ENCODE measurements at regions not wholly inside any gene's neighbourhood (a gene's known extent, or its start where the extent isn't known, plus 50 kb on each side); places are given as distances from the start of the nearest gene placed in this dataset.
A peak's percentile ranks its signal among the peaks of the same experiment; 100 is the strongest.

DNA sequence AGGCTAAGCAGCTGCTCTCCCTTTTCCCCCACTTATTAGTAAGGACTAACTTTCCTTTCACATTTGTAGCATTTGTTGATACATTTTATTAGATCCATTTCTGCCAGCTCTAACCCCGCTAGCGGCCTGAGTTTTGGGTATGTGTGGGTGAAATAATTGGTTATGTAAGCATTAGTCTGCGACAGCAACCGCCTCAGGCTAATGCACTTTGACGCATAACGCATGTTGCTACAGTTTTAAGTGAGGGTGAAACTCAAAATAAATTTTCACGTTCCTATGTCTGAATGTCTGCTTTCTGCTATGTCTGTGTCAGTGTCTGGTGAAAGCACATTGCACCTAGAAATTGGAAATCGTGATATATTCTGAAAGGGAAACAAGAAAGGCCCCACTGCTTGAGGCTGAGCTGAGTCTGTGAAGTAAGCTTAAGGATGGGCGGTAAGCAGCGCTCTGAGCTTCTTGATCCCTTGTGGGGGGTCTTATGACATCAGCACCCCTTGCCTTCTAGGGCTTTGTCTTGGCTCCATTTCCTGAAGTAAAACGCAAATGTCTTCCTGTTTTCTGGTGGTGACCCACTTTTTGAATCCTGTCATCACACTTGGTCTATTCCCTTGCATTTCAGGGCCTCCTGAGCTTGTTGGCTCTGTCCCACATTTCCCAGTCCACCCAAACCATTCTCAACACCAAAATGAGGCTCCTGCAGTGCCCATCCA lies 648.3 kb upstream of the ARGLU1 start:
- DNase-seq (ENCODE audit: low read depth, low spot score): no peak

DNA sequence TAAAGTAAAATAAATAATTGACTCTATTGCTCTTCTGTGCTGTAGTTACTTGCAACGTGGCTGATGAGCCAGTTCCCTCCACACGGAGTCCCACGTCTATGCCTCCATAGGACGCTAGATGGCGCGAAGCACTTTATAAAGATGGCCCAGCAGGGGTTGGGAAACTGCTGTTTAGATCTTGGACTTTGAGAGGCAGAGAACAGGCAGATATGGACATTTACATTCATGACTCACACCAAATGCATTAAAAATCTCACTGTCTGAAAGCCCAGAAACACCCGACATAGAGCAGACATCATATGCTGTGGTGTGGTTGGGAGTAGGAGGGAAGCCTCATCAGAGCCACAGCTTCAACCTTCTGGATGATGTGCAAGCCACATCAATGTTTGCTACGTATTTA lies 643.1 kb upstream of the ARGLU1 start:
- DNase-seq (ENCODE audit: low read depth, low spot score): peak; percentile 80

DNA sequence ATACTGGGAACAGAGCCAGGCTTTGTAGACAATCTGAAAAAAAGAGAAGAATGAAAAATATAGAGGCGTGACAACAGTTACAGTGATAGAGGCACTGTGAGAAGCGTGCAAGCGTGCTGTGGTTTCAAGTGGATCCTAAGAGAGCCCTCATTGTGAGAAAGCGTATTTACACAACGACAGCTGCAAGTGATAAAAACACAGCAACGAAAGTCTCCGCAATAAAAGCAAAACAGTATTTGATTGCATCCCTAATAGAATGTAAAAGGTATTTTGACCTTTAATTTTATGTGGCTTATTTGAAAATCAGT lies 642.7 kb upstream of the ARGLU1 start:
- no peak for DNase-seq (ENCODE audit: low read depth, low spot score)

DNA sequence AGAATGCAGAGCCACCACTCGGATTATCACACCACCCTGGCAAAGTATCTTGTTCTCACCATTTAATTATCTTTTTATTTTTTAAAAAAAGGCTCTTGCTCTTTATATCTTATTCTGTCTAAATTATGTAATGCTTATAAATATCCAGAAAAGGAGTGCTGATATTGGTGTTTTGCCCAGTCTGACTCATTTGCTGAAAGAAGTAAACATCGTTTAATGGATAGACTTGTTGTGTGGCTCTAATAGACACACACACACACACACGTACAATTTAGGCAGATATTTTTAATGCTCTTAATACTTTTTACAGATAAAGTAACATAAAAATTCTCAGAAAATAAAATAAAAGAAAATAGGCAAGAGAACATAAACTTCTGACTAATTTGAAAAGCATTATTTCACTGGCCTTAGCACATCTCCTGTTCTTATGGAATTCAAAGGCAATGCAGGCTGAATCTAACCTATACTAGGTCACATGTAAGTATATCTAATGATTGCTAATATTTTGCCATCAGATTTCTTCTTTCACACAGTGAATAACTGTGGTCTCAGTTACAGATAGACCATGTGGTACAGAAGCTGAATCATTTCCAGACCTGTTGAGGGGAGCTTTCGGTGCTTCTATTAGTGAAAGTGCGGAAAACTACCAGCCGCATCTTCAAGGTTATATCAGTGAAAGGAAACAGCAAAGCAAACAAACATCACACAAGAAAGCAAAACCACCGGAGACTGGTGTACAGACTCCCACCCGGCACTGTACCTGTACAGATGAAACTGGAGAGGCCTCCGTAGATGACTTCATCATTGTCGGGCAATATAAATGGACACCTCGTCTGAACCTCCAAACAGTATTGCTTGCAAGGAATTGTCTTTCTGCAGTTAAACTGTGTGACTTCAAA lies 642.1 kb upstream of the ARGLU1 start:
- DNase-seq (ENCODE audit: low read depth, low spot score): peak; percentile 37

DNA sequence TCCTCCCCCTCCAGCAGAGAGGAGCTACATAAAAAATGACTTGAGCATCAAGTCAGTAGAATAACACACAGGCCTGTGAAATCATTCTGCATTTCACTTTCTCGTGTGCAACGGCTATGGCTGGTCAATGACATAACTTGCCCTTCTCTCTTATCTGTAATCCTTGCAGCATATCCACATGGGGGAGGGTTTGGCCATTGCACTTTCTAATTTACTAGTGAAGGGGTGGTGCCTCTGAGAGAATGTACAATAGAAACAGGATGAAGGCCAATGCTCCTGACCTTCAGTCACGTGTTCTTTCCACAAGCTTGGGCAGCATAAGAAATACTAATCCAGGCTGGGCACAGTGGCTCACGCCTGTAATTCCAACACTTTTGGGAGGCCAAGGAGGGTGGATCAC lies 641.0 kb upstream of the ARGLU1 start:
- DNase-seq (ENCODE audit: low read depth, low spot score): no peak

DNA sequence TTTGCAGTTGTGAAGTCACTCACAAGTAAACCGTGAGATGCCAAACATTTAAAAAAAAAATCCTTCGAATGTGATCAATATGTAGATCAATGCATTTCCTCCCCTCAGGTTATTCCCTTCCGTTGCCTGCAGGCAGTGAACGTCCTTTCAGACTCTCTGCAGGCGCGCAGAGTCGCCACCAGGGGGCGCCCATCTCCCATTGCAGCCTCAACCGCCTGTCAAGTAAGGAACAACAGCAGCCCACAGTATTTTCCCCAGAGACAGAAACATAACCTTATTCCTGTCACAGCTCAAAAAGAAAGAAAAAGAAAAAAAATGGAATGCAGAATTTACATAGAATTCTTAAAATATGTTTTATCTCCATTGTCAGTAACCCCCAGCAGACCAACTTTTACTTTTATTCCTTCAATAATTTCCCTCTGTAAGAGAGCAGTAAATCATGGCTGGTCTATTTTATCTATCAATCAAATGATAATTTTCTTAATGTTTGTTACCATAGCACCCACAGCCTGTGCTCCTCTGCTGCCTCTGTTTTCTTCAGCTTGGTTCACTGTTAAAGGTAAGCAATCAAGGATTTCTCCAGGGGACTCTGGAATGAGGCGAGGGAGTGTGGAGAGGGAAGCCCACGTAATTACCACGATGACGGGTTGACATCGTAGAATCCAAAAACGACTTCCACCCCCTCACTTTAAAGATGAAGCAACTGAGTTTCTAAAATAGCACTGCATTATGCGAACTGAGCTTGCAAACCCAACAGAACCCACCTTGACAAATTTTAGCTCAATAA lies 637.6 kb upstream of the ARGLU1 start:
- DNase-seq (ENCODE audit: low read depth, low spot score): peak; percentile 49

DNA sequence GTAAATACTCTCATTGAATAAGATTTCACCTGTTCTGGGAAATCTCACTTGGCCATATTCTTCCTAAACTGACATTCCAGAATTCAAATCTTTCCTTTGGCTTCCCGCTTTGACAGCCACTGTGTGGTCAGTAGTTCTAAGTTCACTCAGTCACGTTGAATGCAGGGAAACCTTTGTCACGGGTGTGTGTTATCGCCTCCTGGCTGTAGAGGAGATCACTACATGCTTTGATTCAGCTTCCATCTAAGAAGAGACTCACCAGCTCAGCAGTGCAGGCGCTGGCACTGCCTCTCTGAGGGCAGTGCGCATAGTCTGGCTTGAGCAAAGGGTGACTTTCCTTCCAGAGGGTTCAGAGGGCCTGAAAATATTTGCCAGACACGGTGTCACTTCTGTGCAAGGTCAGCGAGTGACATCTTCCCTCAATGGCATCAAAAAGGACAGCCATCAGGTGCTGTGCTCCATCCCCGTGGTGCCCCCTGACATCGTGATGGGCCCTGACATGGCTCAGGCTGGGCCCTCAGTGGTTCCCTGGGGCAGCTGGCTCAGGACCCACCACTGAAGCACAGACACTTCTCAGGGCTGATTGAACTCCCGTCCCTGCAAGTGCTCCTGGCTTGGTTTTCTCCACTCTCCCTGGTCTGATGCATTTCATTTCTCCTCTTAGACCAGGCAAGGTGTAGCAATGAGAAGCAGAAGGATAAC lies 635.4 kb upstream of the ARGLU1 start:
- DNase-seq (ENCODE audit: low read depth, low spot score): peak; percentile 71

DNA sequence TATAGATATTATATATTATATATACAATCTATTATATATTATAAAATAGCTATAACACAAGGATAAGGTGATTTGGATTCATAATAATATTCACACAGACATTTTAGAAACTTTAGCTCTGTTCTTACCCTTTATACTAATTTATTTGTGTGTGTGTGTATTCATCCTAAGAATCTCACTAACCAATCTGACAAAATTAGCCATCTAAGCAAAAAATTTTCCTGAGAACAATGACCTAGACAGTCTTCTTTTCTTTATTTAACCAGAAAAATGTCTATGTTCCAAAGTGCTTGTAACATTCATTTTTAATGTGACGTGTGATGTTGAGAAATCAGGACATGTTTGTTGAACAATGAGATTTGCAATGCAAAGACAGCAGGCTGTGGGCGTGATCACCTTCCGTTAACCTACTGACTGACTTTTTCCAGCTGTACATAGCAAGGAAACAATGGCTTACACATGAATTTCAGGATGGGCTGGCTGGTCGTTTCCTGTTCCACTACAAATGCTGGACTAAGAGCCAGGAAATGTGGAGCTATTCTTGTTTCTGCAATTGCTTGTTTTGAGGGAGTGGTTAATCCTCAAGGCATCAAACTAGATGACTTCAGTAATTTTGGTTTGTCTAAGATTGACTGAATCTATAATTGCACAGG lies 634.6 kb upstream of the ARGLU1 start:
- peak; percentile 100 for DNase-seq (ENCODE audit: low read depth, low spot score)

DNA sequence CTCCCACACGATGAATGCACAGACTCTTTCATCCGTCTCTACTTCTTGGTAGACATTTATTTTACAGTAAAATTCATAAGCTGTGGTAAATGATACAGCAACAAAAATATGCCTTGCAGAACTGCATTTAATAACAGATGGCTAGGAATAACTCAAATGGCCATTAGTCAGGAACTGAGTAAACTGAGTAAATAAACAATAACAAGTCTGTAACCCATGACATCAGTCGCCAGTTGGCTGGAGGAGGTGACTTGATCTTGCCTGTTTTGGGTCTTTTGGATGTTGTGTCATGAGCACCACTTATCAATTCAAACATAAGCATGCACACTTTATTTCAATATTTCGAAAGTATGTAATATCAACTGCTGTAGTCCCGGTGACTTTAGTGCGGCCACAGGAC lies 632.6 kb upstream of the ARGLU1 start:
- DNase-seq (ENCODE audit: low read depth, low spot score): no peak

DNA sequence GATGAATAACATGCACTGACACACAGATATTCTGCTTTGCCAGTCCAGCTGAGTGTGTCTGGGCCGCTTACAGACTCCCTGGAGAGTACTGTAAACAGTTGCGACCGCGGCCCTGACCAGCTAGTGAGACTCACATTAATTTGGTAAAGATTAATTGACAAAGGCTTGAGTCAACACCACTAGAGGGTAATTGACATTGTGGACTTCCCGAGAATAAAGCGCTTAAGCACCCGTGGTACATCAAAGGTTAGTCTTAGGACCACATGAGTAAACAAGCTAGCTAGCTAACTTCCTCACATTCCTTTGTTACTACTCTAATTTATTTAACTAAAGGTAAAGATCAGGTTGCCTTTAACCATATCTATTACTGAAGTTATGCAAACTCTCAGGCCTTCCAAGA lies 624.4 kb upstream of the ARGLU1 start:
- no peak for DNase-seq (ENCODE audit: low read depth, low spot score)

DNA sequence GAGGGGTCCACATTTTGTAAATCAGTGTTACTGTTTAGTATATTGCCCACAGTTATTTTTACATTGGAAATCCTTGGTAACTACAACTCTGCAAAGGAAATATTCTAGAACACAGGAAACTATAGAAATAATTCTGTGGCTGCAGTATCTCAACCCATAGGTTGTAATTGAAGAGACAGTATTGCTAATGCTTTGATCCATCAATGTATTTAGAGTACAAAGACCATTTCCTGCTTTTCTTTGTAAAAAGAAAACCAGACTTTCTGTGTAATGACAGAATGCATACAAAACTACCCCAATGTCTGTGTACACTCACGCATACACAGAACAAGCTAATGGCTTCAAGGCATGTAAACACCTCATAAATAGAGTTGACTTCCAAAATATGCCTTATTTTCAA lies 622.1 kb upstream of the ARGLU1 start:
- no peak for DNase-seq (ENCODE audit: low read depth, low spot score)

DNA sequence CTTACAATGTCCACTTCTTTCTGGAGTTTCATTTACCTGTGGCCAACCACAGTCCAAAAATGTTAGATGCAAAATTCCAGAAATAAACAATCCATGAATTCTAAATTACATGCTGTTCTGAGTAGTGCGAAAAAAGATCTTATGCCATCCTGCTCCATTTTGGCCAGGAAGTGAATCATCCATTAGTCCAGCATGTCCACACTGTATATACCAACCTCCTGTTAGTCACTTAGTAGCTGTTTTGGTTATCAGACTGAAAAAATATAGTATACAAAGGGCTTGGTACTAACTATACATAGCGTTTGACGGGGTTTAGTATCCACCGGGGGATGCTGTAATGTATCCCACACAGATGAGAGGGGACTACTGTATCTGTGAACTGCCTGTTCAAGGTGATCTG lies 618.0 kb upstream of the ARGLU1 start:
- DNase-seq (ENCODE audit: low read depth, low spot score): no peak

DNA sequence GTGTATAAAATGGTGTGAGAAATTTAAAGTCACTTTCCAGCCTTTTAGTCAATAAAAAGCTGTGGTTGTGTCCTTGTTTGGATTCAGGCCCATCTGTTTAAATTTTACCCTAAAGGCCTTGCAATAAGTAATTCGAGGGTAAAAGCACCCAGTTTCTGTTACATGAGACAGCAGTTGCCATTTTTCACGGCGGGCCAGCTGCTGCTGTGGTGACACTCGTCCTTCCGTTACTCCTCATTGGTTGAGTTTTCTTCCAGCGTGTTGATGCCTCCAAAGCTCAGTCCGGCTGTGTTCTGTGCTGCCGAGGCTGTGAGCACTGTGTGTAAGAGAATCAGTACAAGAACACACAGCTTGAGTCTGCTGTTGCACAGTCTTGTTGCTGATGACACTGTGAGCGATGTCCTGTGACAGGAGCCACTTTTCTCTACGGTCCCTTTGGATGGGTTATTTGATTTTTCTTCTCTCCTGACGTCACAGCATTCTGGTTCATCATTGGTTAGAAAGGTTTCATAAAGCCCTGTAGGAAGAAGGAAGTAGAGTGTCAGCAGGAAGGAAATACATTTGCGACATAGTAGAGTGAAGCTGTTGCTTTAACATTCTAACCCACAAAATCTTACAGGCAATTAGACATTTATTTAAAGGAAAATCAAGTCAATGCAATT lies 602.5 kb upstream of the ARGLU1 start:
- DNase-seq (ENCODE audit: low read depth, low spot score): no peak

DNA sequence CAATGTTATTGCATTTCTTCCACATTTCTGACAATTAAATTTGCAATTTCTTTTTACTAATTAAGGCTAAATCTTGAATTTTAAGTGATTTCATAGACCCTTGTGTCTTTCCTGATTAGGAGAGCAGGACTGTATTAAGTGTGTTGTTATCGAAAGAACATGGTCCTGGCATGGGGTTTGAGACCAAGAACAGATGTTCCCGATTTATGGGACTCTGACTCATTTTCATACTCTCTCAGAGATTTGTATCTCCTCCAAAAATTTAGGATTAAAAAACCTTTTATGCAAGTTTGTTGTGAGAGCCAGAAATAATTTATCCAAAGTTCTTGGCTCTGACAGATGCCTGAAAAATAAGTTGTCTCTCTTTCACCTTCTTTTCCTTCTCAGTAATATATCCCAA lies 589.3 kb upstream of the ARGLU1 start:
- DNase-seq (ENCODE audit: low read depth, low spot score): no peak

DNA sequence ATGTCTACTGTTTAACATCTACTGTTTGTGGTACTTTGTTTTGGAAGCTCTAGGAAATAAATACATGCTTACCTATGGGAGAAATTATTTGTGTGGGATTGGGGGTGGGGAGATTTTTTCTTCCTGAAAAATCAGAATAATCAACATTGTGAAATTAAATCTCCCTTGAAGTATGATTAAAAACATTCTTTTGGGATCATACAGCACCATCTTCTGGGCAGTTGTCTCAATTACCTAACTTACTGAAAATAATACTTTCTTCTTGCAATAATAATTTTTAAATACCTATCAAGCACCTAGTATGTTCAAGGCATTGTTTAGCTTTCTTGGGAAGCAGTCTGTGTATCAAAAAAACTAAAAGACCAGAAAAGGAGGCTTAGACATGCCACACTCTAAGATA lies 576.5 kb upstream of the ARGLU1 start:
- no peak for DNase-seq (ENCODE audit: low read depth, low spot score)

DNA sequence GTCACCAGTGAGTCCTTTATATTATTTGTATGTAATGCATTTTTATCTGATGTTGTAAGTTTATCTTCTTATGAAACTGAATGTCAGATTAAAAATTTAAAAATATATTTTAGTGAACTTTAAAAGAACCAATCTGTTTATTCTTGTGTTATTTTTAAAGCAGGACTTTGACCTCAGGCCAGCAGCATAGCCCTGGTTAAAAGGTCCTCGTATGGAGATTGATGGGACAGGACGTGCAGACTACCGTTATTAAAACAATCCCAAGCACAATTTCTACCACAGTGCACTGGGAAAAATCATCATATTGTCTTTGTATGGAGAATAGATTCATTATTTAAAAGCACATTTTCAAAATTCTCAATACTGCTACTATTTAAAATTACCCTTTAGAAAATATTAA lies 573.8 kb upstream of the ARGLU1 start:
- DNase-seq (ENCODE audit: low read depth, low spot score): no peak

DNA sequence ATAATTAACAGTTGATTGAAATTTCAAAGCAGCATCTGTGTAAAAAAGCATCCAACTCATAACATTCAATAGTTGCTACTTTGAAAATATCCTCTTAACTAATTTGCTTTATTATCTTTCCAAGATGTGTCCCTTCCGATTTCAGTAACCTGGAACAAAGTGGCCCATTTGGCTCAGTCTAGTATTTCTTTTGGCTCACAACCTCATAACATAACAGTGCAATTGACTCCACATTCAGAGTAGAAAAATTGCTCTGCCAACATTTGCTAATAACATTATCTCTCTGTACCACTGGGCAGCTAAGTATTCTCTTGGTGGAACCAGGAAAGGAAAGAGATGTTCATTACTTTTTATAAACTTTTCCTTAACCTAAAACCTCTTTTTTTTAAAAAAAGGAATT lies 571.1 kb upstream of the ARGLU1 start:
- no peak for DNase-seq (ENCODE audit: low read depth, low spot score)

DNA sequence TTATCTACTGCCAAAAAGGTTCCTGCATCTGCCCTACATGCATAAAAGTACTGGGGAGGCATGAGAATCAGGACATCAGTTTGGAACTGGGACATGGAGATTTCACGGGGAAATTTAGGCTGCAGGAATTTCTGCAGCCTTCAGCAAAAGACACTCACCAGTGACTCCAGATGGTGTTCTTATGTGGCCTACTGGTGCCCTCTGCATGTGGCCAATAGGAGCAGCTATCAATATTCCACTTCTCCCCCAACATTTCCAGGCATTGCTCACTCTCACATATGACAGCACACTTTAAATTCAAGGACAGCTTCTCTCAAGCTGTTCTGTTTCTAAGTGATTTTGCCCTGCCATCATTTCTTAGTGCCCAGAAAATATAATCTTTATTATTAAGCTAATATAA lies 570.5 kb upstream of the ARGLU1 start:
- no peak for DNase-seq (ENCODE audit: low read depth, low spot score)

DNA sequence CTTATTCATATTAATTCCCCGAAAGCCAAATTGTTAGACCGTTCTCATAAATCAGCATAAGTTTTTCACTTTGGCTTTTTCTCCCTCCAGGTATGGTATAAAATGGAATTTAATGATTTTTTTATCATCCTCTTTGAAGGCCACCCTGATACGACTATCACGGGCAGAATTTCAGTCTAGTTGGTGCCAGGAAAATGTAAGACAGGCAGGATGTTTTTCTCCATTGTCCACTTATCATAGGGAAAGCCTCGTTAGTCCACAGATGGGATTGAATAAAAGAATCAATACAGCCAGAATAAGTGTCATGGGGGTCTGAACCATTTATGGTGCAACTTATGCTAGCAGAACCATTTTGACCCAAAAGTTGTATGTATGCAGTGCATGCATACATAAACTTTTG lies 566.0 kb upstream of the ARGLU1 start:
- DNase-seq (ENCODE audit: low read depth, low spot score): no peak

DNA sequence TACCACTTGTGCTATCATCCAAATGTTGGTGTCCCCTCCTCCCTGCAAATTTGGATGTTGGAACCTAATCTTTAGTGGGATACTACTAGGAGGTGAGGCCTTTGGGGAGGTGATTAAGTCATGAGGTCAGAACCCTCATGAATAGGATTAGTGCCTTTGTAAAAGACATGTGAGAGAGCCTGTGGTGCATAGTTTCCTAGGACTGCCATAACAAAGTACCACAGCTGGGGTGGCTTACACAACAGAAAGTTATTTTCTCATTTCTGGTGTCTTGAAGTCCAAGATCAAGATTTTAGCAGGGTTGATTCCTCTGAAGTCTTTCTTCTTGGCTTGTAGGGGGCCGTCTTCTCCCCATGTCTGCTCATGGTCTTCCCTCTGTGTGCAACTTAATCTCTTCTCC lies 562.6 kb upstream of the ARGLU1 start:
- DNase-seq (ENCODE audit: low read depth, low spot score): no peak

DNA sequence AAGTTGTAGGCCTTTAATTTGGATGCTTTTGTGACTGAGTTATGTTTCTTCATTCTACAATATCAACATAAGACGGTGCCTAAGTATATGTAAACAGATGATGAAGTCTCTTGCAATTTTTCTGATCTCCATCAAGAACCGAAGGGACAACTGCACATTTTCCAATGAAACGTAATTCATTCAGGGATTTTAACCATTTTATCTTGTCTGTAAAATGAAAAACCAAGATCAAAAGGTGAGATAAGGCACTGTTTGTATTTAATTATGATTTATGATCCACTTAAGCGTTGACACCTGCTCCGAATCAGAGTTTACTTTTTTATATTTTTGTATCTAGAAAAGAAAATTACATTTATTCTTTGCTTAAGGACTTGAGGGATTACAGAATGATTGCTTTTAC lies 556.8 kb upstream of the ARGLU1 start:
- DNase-seq (ENCODE audit: low read depth, low spot score): no peak

Data from pulmonary artery endothelial cell (primary cell).